GM12864 (cell line): ENCODE measurements at regions not wholly inside any gene's neighbourhood (a gene's known extent, or its start where the extent isn't known, plus 50 kb on each side); places are given as distances from the start of the nearest gene placed in this dataset.

ENCODE experiments used
- DNase-seq: peaks from one replicate; pipeline ENCODE4 v3.0.0-alpha.2; 2011; ENCODE audit warnings: low read depth
- H3K4me3 ChIP-seq: 2 replicates; pipeline ENCODE4 v1.5.1; 2011; ENCODE audit warnings: mild to moderate bottlenecking, low read depth, low read length, control low read depth
- CTCF ChIP-seq: IDR thresholded peaks from 2 replicates; pipeline ENCODE4 v1.5.1; 2011; ENCODE audit warnings: low read depth, mild to moderate bottlenecking, moderate library complexity, low read length, control low read depth, inconsistent platforms; ENCODE audit errors: missing control alignments

GRCh38 chr5:6843821-6844220 is 130.6 kb downstream of the TENT4A start:
- TF ChIP-seq CTCF = no peak
- H3K4me3 ChIP-seq = no peak overlapping the region

GRCh38 chr5:6845856-6846255 is 132.6 kb downstream of the TENT4A start:
- H3K4me3 ChIP-seq = no peak overlapping the region
- no peak for TF ChIP-seq CTCF
- no peak for DNase-seq

More at GRCh38 chr5:6843821-6844220, 130.6 kb downstream of the TENT4A start:
- DNase-seq = no peak

GRCh38 chr5:6847870-6848269 is 134.6 kb downstream of the TENT4A start:
- H3K4me3 ChIP-seq = no peak overlapping the region
- DNase-seq = no peak
- TF ChIP-seq CTCF = no peak

- no peak for DNase-seq
- TF ChIP-seq CTCF = no peak
- H3K4me3 ChIP-seq = no peak overlapping the region
Observed at GRCh38 chr5:6849316-6850105, 136.3 kb downstream of the TENT4A start.

- no peak for TF ChIP-seq CTCF
- no peak overlapping the region for H3K4me3 ChIP-seq
- DNase-seq = no peak
Observed at GRCh38 chr5:6850106-6850432, 136.8 kb downstream of the TENT4A start.

GRCh38 chr5:6856653-6857052 is 143.4 kb downstream of the TENT4A start:
- no peak for TF ChIP-seq CTCF
- H3K4me3 ChIP-seq = no peak overlapping the region
- DNase-seq = no peak

GRCh38 chr5:6858419-6858818 is 145.2 kb downstream of the TENT4A start:
- TF ChIP-seq CTCF = no peak
- no peak for DNase-seq
- no peak overlapping the region for H3K4me3 ChIP-seq
